GM18502 (cell line): ENCODE measurements at regions not wholly inside any gene's neighbourhood (a gene's known extent, or its start where the extent isn't known, plus 50 kb on each side); places are given as distances from the start of the nearest gene placed in this dataset.

Experiments used
- ATAC-seq: cut with Tn5 transposase; IDR thresholded peaks from one replicate; pipeline ENCODE4 v1.9.1; 2021; ENCODE audit warnings: mild to moderate bottlenecking; ENCODE audit not compliant: unreplicated experiment, poor library complexity

DNA sequence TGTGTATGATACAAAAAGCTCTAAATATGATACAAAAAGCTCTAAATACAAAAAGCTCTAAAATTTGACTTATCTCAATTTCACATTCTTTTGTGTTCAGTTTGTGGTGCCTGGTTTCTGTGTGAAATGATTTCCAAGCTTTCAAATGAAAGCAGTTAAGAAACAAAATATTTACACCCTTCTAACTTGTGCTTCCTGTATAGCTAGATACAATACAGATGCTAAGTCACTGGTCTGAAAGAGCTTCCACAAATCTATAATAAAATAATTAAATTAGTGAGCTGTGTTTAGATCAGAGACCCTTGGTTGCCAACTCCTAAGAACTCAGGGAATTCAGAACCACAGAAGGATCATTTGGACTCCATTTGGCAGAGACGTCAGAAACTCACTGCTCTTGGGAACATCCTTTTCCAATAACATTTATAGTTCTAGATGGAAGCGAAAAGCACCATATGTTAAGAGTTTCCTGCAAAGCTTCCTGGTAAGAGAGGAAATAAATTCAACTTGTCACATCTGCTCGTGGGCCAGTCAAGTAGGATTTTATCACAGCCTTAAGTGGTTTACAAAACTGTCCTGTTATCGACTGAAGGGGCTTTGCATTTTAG is 1079.1 kb downstream of the ADGRL2 start:
- no peak for ATAC-seq

DNA sequence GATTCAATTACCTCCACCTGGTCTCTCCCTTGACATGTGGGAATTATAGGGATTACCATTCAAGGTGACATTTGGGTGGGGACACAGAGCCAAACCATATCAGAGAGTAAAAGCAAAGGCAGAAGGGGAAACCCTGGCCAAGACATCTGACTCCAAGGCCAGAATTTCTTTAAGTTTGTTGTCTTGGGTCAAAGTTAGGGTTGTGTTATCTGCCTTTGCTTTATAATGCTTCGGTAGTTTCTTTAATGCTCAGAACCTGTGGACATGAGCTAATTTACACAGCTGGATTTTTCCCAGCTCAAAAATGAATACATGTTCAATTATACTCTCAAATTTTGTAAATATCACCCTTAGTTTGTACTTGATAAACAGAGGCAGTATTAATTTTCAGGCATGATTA is 1074.4 kb downstream of the ADGRL2 start:
- ATAC-seq = no peak

DNA sequence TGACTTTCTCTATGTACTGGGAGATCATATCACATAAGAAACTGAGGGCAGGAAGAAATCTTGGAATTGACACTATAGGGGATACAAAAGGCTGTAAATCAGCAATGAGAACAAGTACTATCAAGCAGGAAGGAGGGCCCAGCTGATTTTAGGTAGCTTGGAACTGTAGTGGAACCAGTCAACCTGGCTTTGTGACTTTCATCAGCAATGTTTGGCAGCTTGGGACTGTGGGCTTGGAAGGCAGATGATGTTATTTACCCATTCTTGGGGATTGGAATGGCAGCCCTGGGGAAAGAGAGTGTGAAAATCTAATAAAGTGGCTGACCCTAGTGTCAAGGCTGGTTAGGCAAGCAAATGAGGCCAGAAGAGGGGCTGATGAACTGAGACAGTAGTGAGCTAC is 1073.3 kb downstream of the ADGRL2 start:
- no peak for ATAC-seq

DNA sequence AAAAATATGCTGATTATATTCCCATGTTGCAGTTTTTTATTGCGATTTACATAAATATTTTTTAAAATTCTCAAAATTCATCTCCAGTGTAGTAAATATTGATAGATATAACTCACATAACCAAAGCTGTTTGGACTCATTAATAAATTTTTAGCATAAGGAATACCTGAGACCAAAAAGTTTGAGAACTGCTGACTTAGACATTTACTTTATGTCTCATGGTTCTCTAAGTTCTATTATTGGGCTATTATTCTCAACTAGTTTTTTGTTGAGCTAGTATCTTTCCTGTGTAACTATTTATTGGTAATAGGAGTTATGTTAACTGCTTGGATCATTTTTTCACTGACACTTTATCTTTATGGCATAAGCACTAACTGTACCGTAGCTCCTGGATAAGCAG is 1069.6 kb downstream of the ADGRL2 start:
- ATAC-seq = no peak

DNA sequence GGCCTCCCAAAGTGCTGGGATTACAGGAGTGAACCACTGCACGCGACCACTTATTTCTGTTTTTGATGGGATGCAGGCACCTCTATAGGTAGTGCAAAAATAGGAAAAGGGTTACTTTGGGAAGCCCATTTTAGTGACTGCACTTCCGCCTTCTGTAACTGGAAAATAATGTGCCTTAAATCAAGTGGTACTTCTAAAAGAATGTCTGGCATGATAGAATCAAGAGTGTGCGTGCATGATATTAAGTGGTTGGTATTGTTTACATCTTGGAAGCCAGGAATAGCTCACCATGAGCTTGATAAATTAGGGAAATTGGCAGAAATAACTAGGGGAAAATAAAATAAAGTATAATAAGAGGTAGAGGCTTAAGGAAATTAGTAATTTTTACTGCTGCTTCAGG is 1067.0 kb downstream of the ADGRL2 start:
- ATAC-seq = no peak

DNA sequence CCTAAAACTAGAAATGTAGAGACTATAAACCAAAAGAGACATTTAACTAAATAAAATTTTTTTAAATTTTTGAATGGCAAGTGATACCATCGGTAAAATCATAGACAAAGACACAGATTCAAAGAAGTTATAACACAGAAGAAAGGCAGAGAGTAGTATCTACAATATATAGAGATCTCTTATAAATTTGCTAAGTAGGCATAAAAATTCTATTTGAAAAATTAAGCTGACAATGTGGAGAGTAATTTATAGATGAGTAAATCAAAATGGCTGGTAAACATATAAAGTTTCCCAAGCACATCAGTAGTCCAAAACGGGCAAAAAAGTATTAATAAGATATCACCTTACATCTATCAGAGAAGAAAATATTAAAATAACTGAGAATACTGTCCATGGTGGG is 1061.0 kb downstream of the ADGRL2 start:
- no peak for ATAC-seq

DNA sequence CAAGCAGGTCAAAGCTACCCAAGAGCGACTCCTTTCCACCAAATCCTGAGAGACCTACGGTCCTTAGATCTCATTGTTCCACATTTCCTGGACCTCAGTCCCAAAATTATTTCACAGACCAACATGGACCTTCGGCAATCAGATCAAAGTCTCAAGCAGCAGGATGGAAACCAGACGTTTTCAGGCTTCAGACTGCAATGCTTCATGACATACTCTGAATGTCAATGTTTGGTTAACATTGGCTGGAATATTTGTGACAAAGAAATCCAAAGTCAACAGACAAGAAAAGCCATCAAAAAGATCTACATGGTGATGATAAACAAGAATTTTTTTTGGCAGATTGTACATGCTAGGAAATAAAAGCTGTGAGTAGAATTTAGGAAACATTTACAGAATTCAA is 1057.3 kb downstream of the ADGRL2 start:
- ATAC-seq = no peak

DNA sequence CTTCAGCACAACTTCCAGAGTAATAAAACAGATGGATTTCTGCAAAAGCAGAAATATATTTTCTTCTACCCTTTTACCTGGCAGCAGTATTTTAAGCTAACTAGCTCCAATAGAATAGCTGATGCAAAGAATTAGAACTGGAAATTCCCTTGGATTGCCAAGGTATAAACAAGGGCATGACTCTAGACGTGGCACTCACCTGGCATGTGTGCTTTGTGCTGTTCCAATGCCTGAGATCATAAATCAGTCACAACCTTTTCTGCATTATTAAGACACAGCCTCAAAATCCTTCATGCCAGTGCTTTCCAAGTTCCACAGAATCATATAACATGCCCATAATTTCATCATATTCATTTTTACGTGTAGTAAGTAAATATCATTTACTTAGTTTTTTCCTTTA is 1048.7 kb downstream of the ADGRL2 start:
- ATAC-seq = no peak

DNA sequence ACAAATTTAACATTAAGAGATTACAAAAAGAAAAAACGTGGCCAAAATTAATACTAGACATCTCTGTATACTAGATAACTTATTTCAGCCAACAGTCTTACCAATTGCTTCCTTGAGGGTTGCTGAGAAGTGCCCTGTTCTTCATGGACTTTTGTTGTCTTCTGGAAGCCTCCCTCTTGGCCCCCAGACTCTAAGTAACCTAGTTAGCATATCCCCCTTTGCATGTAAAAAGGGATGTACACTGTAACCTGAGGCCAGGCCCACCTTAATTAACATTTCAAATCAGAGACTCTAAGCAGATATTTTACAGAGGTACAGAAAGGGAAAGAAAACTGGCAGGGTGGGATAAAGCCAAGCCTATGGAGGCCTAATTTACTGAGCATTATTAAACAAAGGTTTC is 1047.3 kb downstream of the ADGRL2 start:
- no peak for ATAC-seq

DNA sequence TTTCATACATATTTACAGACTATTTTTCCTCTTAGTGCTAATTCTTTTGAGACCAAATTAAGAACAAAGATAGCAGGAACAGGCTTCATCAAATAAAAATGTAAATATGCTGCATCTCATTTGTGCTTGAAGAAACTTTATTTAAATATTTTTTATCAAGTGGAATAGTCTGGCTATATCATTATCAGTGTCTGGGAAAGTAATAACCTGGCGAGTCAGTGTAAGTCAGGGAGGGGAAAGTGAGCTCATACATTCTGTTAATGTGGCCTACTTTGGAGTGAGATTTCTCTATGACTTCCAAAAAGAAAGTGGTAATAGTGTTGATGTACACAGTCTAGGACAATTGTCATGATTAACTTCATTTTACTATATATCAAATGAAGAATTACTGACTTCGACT is 1045.1 kb downstream of the ADGRL2 start:
- ATAC-seq = no peak

DNA sequence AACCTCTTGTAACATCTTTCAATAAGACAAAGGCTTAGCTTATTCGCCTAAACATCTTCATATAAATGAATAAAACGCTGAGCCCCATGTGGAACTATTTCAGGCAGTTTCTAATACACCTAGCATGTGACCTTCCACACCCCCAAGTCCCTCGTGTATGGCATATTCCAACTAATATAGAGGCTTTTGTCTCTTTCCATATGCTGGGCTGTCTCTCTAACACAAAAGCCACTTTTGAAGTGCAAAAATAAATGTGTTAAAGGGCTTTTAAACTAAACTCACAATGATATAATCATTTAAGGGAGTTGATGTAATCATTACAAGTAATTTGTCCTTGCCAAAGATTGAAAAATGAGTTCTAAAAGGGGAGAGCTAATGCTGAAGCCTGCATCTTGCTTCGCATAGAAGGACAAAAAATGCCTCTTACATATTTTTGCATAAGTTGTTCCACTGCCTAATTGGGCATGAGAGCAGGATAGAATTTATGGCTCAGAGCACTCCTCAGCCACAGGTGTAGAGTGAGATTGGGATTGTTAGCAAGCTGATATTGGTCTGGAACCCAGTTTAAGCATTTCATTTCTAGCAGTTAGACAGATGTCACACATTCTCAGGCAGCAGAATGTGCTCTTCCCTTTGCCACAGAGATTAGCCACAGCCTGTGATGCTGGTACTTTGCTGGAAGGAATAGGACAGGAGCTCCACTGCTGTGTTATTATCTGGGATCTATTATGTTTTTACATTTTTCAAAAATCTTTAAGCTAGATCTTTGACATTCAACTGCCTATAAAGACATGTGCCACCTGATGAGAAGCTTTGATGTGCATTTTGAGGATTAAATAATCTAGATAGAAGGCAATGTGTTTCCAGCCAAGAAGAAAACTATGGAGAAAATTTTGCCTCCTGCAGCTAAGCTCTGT is 1044.4 kb downstream of the ADGRL2 start:
- no peak for ATAC-seq

DNA sequence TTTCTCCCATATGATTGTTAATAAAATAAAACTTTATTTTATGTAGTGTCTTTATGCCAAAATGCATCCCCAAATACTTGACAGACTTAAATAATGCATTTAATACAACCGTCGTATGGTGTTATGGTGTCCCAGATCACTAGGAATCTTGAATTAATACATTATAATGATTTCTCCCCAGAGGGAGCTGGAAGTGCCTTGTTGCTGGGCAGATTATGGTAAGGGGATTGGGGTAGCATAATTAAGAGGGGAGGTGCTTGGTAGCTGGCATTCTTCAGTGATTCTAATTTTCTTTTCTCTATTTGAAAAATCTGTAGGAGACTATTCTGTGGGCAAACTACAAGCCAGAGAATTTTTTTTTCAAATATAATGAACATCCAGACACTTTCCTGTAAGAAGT is 1043.7 kb downstream of the ADGRL2 start:
- ATAC-seq = no peak

DNA sequence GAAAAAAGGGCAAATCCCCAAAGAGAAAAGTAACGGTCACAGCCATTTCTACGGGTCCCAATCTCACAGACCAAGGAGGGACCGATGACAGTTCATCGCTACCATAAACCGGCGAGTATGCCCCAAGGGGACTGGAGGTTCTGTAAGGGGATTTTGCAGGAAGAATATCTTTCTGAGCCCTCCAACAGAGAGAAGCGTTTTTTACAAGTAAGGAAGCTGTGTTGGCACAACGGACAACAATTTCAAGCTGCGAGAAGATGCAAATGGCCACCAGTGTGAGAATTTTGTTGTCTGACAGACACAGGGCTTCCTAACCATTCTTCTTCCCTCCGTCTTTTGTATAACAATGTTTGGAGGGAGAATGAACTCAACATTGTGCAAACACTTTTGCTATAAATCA is 1043.1 kb downstream of the ADGRL2 start:
- ATAC-seq = no peak

DNA sequence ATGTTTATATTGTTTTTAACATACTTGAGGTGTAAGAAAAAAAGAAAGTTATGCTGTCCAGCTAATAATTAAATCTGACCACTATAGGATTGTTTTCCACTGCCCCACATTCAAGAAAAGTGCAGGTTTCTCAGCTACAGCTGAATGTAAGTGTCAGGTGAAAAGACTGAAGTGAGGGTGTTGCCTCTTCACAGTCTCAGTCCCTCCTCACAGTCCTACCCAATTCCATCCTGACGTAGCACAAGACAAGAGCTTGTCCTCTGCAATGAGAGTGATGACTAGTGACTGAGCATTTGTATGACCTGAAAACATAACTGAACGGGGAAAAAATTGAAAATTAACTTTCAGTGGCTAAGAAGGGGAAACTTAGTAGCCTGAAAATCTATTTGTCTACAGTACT is 1039.5 kb downstream of the ADGRL2 start:
- ATAC-seq = no peak

DNA sequence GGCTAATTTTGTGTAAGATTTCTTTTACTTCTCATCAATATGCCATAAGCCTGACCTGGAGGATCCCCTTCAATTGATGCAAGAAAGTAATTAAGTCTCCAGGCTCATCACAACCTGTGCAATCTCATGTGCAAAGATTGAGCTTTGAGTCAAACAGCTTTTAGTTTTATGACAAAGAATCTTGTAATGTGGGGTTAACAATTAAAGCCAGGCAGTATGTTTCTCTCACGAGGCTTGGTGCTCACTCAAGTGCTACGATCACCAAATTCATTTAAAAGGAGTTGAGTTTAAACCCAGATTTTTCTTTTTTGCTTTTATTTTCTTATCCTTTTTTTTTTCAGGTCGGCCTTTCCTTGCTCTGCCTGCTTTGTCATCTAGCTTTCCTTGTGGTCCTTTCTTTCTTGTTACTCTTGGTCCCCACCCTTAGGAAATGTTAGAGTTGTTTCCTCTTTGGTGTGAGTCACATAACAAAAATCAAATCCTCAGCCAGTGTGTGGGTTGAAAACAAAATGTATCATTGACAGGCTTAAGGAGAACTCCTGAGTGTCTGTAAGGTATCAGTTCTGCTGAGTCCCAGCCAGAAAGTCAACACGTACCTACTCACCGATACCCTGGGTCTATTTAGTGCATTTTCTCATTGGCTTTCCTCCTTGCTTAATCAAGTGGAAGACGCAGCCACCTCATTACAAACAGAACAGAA is 1037.2 kb downstream of the ADGRL2 start:
- ATAC-seq = no peak

DNA sequence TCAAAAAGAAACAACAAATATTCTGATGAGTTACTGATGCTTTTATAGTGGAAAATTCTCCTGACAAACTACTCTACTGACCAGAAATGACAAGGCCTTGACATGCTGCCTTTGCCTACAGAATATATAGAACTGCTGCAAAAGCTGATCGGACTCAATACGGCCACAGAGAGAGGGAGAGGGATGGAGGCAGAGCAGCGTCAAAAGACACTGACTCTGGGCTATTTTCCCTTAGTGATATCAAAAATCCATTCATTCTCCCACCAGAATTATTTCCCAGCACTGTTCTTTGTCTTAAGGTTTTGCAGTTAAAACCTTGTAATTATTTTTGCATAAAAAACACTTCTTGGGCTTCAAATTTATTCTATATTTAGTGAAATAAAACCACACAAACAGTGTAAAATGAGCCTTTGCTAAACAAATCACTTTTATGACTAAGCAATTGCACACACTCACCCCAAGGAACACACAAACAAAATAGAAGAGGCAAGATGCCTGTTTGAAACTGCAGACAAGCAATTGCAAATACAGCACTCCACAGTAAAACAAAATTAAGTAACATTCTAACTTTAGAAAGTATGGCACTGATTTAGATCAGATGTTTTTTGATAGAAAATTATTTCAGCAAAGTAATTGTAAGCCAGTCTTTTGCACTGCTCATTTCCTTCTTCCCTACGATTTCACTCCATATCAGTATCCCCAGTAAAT is 1036.4 kb downstream of the ADGRL2 start:
- ATAC-seq = no peak

DNA sequence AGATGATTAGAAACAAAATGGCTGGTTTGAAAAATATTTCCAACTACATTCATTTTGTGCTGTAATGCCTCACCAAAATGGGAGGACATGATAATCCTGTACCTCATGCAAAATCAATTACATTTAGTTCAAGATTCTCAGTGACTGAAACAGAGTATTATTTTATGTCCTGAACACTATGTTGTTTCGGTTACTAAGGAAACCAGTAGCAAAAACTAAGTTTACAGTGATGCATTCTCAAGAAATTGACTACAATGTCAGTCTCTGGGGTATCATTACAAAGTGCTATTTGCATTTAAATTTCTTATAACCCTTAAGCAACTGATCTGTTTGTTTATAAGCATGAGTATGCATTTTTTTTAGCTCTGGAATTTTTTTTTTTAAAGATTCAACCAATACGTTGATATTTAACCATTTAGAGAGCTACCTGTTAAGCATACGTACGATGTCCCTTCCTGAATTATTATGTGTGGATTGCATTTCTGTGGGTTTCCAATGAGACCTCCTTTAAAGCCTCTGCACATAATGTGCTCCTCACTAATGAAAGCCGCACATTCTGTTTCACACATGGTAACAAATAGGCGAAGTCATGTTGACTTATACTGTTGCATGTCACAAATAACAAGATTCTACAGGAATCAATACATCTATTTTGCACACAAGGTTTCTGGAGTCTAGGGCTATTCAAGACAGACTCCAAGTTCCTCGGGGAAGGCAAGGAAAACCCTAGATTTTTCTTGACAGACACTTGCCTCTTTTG is 1035.7 kb downstream of the ADGRL2 start:
- ATAC-seq = no peak

DNA sequence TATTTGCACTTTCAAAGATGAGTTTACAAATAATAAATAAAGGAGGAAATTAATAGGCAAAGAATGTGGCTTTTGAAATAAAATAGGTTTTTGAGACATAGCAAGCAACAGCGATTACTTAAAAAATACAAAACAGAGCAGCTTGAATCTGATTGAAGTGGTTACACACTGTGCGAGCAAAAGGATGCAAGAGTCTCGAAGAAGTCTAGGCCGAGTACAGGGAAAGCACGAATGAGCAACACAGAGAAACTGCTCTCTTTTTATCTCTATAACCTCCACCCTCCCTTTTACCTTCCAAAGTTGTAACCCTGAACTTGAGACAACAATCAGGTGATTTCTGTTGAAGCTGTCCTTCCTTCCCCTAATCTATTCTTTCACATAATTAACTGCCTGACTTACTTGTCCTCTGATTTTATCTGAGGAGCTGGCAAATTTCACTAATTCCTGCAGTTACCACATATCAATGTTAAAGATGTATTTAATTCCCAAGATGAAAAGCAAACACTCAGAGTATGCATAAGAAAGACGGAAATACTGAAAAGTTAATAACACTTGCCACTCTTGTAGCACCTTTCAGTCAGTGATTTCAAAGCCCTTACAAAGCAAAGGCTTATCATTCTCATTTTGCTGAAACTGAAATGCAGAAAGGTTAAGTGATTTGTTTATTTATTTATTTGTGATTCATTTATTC is 1030.1 kb downstream of the ADGRL2 start:
- ATAC-seq = no peak

DNA sequence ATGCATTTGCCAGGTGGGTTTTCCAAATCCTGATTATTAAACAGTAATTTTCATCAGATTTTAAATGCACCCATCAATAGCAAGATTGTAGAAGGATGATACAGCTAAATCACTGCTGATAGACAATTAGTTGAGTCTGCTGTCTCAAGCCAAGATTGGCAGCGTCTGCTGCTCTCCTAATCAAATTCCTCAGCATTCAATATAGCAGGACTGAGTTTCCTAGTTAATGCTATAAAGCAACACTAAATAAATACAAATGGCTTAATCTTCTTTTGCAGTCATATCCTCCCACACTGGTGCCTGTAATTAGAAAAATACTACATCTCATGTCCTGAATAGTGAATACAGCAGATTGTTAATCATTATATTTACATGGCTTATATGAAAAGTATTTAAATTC is 1028.8 kb downstream of the ADGRL2 start:
- ATAC-seq = no peak

DNA sequence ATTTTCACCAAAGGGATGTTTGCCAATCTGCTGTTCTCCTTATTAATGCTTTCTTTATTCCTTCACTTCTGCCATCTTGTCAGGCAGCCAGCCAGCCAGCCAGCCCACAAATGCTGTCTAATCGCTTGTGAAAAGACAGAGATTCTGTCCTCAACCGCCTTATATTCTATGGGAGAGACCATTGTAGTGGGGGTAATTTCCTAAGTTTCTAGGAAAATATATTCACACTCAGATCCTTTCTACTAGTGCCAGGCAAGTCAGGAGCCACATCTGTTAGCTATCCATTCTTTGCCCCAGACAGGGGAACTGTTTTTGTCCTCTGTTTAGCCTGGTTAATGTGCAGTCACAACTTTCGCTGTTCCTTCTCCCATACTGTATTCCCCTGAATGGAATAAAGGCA is 1023.1 kb downstream of the ADGRL2 start:
- ATAC-seq = no peak
